ENCODE measurements at regions not wholly inside any gene's neighbourhood (a gene's known extent, or its start where the extent isn't known, plus 50 kb on each side); places are given as distances from the start of the nearest gene placed in this dataset.

- TF ChIP-seq POLR2A (IDR thresholded peaks at IDR 0.05): no peak
- no peak for TF ChIP-seq CTCF (IDR thresholded peaks at IDR 0.05)
Observed at GRCh38 chr14:49189375-49189774, 396.8 kb downstream of the RPS29 start.

Data from ovary (tissue), 3 donors.